ENCODE measurements at regions not wholly inside any gene's neighbourhood (a gene's known extent, or its start where the extent isn't known, plus 50 kb on each side); places are given as distances from the start of the nearest gene placed in this dataset.

DNA sequence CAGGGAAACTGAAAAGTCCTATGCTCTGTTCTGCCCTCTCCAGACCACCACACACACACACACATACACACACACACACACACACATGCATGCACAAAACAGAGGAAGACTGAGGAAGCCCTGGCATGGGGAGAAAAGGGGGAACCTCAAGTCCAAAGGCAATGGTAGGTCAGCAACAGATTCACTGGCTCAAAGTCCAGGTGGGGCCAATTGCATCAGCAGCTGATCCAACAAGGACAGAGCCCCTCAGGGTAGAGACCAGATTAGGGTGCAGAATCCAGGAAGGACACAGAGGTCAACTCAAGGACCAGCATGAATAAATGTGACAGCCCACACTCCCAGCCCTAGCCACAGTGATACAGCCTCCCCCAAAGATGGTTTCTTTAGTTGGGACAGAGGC lies 425.0 kb upstream of the SOX5 start:
- Mint-ChIP-seq H3K36me3 (ENCODE audit: low read depth) (no peaks in the 10 kb centered on the region), H3K4me1 (no peaks in the 10 kb centered on the region), H3K9me3 (ENCODE audit: low read depth) (no peaks in the 10 kb centered on the region), H3K27ac (no peak overlapping the region), H3K27me3 (no peaks in the 10 kb centered on the region), H3K4me3 (no peak overlapping the region)
- POLR2A ChIA-PET: no interaction called here
- DNase-seq (no peak), ATAC-seq (no peak)
- intact Hi-C loops (cut with DNase I, micrococcal nuclease): no loop called here
- CTCF ChIA-PET: no interaction called here

DNA sequence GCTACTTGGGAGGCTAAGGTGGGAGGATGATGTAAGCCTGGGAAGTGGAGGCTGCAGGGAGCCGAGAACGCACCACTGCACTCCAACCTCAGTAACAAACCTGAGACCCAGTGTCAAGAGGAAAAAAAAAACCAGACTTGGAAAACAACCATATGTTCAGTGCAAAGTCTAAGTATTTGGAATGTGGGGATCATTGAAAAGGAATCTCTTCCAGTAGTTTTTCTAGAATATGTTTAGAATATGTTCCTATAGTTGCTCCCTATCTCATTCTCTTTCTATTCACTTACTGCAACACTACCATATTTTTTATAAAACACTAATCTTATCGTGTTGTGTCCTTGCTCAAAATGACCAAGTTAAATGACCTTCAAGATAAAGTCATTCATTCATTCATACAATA lies 423.5 kb upstream of the SOX5 start:
- no peaks in the 10 kb centered on the region for H3K4me1 Mint-ChIP-seq
- CTCF ChIA-PET: no interaction called here
- H3K27me3 Mint-ChIP-seq: no peaks in the 10 kb centered on the region
- no peak overlapping the region for H3K4me3 Mint-ChIP-seq
- no peak overlapping the region for H3K27ac Mint-ChIP-seq
- POLR2A ChIA-PET: no interaction called here
- ATAC-seq (no peak), DNase-seq (no peak)
- intact Hi-C loops (cut with DNase I, micrococcal nuclease): no loop called here
- no peaks in the 10 kb centered on the region for H3K36me3 Mint-ChIP-seq (ENCODE audit: low read depth)
- no peaks in the 10 kb centered on the region for H3K9me3 Mint-ChIP-seq (ENCODE audit: low read depth)

DNA sequence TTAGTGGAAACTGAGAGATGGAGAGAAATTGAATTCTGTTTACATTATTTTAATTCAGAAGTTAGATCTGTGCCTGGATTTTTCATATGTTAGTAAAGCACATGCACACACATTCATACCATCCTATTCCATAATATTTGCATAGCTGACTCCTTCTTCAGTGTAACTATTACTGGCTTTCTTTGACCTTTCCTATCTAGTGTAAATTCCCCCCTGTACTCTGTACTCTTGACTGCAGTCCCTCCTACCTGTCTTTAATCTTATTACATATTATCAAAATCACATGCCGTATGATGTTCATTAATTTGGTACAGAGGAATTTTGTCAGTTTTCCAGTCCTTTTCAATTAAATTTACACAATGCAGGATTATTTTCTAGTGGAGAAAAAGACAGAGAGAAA lies 417.0 kb upstream of the SOX5 start:
- CTCF ChIA-PET: no interaction called here
- H3K9me3 Mint-ChIP-seq (ENCODE audit: low read depth): no peaks in the 10 kb centered on the region

DNA sequence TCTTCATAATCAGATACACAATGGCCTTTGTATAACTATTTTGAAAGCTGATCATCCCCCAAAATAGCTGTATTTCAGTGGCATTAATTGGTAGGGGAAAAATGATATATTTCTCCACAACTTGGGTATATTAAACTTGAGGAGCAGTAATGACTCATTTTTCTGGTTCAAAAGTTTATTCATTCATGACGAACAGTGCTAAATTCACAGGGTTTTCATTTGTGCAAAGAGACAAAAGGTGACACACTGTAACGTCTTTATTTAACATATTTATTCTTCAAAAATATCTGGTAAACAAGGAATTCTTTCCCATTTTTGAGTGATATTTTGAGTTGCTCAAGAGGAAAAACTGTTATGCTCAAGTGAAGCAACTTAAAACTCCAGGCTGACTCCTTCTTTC lies 415.5 kb upstream of the SOX5 start:
- DNase-seq: no peak
- Mint-ChIP-seq H3K4me1 (no peaks in the 10 kb centered on the region), H3K27ac (no peak overlapping the region), H3K9me3 (ENCODE audit: low read depth) (no peaks in the 10 kb centered on the region), H3K4me3 (no peak overlapping the region), H3K27me3 (no peaks in the 10 kb centered on the region), H3K36me3 (ENCODE audit: low read depth) (no peaks in the 10 kb centered on the region)
- ChIA-PET CTCF (no interaction called here), POLR2A (no interaction called here)
- ATAC-seq: no peak
- intact Hi-C loops (cut with DNase I, micrococcal nuclease): no loop called here

More for the DNA sequence above, 417.0 kb upstream of the SOX5 start:
- intact Hi-C loops (cut with DNase I, micrococcal nuclease): no loop called here
- H3K36me3 Mint-ChIP-seq (ENCODE audit: low read depth): no peaks in the 10 kb centered on the region
- no peaks in the 10 kb centered on the region for H3K4me1 Mint-ChIP-seq
- ATAC-seq: no peak
- no peaks in the 10 kb centered on the region for H3K27me3 Mint-ChIP-seq
- no peak overlapping the region for H3K4me3 Mint-ChIP-seq
- DNase-seq: no peak
- POLR2A ChIA-PET: no interaction called here
- H3K27ac Mint-ChIP-seq: no peak overlapping the region

DNA sequence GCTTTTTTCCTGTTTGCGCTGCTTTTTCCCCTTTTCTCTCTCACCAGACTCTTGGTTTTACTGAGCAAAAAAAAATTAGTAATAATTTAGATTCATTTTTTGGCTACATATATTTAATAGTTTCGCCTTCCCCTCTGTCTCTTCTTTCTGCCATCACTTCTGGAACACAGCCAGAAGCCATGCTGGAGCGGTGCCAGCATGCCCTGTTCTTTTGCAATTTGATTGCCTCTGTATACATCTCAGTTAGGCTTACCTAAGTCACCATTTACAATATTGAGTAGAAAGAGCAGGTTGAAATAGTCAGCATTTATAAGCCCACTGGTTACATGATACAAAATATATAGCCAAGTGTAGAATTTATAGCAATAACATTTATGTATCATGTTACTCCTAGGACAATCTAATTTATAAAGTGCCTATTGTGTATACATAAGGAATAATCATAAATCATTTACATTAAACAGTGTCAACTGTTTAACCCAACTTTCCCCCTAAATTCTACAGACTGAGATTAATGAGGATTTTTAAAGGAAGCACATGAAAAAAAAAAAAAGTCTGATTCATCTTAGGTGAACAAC lies 413.8 kb upstream of the SOX5 start:
- Mint-ChIP-seq H3K27me3 (no peaks in the 10 kb centered on the region), H3K36me3 (ENCODE audit: low read depth) (no peaks in the 10 kb centered on the region), H3K9me3 (ENCODE audit: low read depth) (no peaks in the 10 kb centered on the region), H3K4me1 (no peaks in the 10 kb centered on the region), H3K4me3 (no peak overlapping the region), H3K27ac (no peak overlapping the region)
- POLR2A ChIA-PET: no interaction called here
- no peak for ATAC-seq
- CTCF ChIA-PET: interaction anchor here (0.9 kb wide), 1 partner anchor 14 kb away, joined by 3 read pairs; no protein-coding TSS in a partner anchor
- intact Hi-C loops (cut with DNase I, micrococcal nuclease): no loop called here
- no peak for DNase-seq

DNA sequence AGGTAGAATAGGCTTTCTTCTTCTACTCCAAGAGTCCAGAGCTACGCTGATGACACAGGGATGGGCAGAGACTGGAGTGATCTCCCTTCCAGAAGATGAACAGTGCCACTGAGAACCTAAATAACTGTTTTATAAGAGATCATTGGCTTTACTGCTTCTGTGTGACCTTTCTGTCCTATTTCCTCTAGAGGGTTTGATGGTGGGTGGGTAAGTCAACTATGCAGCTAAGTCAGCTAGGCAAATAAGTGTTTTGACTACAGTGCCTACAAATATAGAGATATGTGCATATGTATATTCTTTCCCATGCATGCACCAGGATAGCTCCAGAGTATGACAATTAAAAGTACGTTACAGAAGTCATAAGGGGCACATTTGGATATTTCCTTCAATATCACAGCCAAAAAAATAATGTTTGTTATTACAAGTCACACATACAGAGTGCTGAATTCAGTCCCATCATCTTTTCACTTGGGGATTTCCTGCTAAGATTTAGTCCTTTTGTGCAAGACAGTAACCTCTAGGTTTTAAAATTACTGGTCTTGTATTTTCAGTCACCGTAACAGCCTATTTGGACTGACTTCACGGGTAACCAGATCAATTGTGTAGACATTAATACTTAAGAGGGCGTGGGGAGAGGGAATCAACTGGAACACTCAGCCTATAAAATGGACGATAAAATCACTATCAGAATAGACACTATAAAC lies 412.6 kb upstream of the SOX5 start:
- no peaks in the 10 kb centered on the region for H3K36me3 Mint-ChIP-seq (ENCODE audit: low read depth)
- H3K27ac Mint-ChIP-seq: no peak overlapping the region
- no peaks in the 10 kb centered on the region for H3K9me3 Mint-ChIP-seq (ENCODE audit: low read depth)
- ChIA-PET CTCF (no interaction called here), POLR2A (no interaction called here)
- DNase-seq (no peak), ATAC-seq (no peak)
- intact Hi-C loops (cut with DNase I, micrococcal nuclease): no loop called here
- no peaks in the 10 kb centered on the region for H3K4me1 Mint-ChIP-seq
- H3K4me3 Mint-ChIP-seq: no peak overlapping the region
- H3K27me3 Mint-ChIP-seq: no peaks in the 10 kb centered on the region

DNA sequence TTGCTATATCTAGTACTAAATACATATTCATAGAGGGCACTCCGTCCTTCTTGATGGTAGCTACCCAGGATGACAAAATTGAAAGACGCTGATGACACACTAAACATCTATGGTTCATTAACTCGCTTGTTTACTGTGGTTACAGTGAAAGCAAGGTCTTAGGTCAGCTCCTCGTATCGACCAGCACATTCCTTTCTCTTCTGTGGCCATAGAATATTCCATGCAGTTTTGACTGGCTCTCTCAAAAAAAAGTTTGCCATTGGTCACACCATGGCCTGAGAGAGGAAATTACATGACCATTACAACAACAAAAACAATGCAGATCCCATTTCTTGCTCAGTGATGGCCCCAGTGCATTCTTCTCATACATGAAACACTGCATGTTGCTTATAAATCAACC lies 411.4 kb upstream of the SOX5 start:
- no peaks in the 10 kb centered on the region for H3K36me3 Mint-ChIP-seq (ENCODE audit: low read depth)
- no peak for DNase-seq
- H3K27me3 Mint-ChIP-seq: no peaks in the 10 kb centered on the region
- no peak overlapping the region for H3K4me3 Mint-ChIP-seq
- ChIA-PET POLR2A (no interaction called here), CTCF (interaction anchor here (1.3 to 1.5 kb wide), 2 partner anchors 8 to 418 kb away, joined by 3 to 4 read pairs; no protein-coding TSS in a partner anchor)
- ATAC-seq: no peak
- intact Hi-C loops (cut with DNase I, micrococcal nuclease): no loop called here
- no peaks in the 10 kb centered on the region for H3K9me3 Mint-ChIP-seq (ENCODE audit: low read depth)
- H3K27ac Mint-ChIP-seq: no peak overlapping the region
- no peaks in the 10 kb centered on the region for H3K4me1 Mint-ChIP-seq

DNA sequence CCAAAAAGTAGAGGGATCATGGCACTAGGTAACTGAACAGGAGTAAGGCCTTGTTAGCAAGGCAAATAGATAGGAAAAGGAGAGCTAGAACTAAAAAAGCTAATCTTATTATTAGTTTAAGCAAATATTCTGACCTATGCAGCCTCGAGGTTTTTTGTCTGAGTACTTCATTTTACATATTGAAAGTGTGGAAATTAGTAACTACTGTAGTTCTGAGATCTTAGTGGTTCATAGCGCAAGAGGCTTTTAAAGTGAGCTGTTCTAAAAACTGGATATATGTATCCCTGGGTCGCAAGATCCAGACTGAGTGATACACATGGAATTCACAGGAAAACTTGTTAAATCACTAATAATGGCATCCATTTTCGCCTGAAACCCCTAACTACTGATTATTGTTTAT lies 411.0 kb upstream of the SOX5 start:
- no peaks in the 10 kb centered on the region for H3K36me3 Mint-ChIP-seq (ENCODE audit: low read depth)
- POLR2A ChIA-PET: no interaction called here
- no peaks in the 10 kb centered on the region for H3K27me3 Mint-ChIP-seq
- H3K27ac Mint-ChIP-seq: no peak overlapping the region
- no peaks in the 10 kb centered on the region for H3K4me1 Mint-ChIP-seq
- no peak for ATAC-seq
- intact Hi-C loops (cut with DNase I, micrococcal nuclease): no loop called here
- H3K4me3 Mint-ChIP-seq: no peak overlapping the region
- no peak for DNase-seq
- H3K9me3 Mint-ChIP-seq (ENCODE audit: low read depth): no peaks in the 10 kb centered on the region
- CTCF ChIA-PET: interaction anchor here (1.3 to 1.5 kb wide), 2 partner anchors 9 to 418 kb away, joined by 3 to 4 read pairs; no protein-coding TSS in a partner anchor

DNA sequence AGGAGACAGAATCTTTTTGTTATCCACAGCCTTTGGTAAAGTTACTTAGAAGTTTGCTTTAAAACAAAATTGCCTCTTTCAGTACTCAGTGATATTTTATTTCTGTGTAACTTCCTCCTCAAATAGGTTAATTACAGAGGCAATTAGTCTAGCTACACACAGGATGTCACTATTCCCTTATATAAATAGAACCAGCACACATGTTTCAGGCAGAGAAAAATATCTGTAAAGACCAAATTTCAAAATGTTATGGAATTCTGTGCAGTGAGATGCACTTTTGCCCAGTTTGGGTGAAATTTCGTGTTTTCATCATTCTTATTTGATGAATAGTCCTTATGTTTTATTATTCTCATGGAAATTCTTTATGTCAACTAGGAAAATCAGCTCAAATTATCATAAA lies 410.6 kb upstream of the SOX5 start:
- Mint-ChIP-seq H3K4me1 (no peaks in the 10 kb centered on the region), H3K9me3 (ENCODE audit: low read depth) (no peaks in the 10 kb centered on the region), H3K27me3 (no peaks in the 10 kb centered on the region), H3K4me3 (no peak overlapping the region), H3K27ac (no peak overlapping the region), H3K36me3 (ENCODE audit: low read depth) (no peaks in the 10 kb centered on the region)
- CTCF ChIA-PET: interaction anchor here (1.3 to 1.5 kb wide), 2 partner anchors 9 to 419 kb away, joined by 3 to 4 read pairs; no protein-coding TSS in a partner anchor
- intact Hi-C loops (cut with DNase I, micrococcal nuclease): no loop called here
- DNase-seq: no peak
- ATAC-seq: no peak
- POLR2A ChIA-PET: no interaction called here

DNA sequence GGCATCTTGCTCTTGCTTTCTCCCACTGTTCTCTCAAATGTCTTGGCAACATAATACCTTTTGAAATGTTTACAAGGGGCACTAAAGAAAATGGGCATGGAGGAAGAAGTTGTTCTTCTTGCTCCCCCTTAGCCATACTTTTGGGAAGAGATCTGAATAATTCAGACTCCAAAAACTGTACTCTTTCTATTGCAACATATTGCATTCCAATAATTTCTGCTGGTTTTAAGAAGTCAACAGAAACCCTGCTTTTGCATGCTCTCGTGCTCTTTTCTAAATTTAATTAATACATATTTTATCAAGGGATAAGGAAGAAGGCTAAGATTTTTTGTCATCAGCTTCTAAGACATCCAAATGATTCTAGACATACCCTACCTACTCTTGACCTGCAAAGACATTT lies 409.9 kb upstream of the SOX5 start:
- ChIA-PET CTCF (interaction anchor here (1.3 kb wide), 1 partner anchor 419 kb away, joined by 3 read pairs; no protein-coding TSS in a partner anchor), POLR2A (no interaction called here)
- no peak overlapping the region for H3K4me3 Mint-ChIP-seq
- H3K9me3 Mint-ChIP-seq (ENCODE audit: low read depth): no peaks in the 10 kb centered on the region
- no peaks in the 10 kb centered on the region for H3K36me3 Mint-ChIP-seq (ENCODE audit: low read depth)
- DNase-seq (no peak), ATAC-seq (no peak)
- intact Hi-C loops (cut with DNase I, micrococcal nuclease): no loop called here
- H3K27me3 Mint-ChIP-seq: no peaks in the 10 kb centered on the region
- H3K27ac Mint-ChIP-seq: no peak overlapping the region
- no peaks in the 10 kb centered on the region for H3K4me1 Mint-ChIP-seq

DNA sequence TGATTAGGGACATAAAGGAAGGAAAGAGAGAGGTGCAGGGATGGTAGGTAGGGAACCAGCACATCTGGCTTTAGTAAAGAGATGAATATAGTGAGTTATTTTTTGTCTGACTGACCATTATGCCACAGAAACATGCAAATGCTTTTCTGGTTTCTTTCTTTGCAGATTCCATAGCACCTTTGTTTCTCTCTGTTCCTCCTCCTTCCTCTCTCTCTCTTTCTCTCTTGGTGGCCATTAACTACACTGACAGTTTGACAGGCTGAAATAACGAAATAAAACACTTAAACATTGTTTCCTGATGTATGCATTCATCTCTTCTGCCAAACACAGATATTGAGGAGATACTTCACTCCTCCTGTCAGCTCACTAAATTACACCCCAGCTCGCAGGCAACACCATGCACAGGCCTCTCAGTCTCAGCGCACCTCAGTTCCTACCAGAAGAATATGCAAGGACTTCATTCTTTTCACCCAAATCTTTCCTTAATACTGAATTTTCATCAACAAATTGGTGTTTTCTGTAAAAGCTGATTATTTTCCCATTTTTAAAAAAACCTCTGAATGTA lies 406.9 kb upstream of the SOX5 start:
- ChIA-PET CTCF (no interaction called here), POLR2A (no interaction called here)
- Mint-ChIP-seq H3K9me3 (ENCODE audit: low read depth) (no peaks in the 10 kb centered on the region), H3K27ac (no peak overlapping the region), H3K4me3 (no peak overlapping the region), H3K4me1 (no peaks in the 10 kb centered on the region), H3K27me3 (no peaks in the 10 kb centered on the region), H3K36me3 (ENCODE audit: low read depth) (no peaks in the 10 kb centered on the region)
- no peak for ATAC-seq
- intact Hi-C loops (cut with DNase I, micrococcal nuclease): no loop called here
- DNase-seq: no peak

DNA sequence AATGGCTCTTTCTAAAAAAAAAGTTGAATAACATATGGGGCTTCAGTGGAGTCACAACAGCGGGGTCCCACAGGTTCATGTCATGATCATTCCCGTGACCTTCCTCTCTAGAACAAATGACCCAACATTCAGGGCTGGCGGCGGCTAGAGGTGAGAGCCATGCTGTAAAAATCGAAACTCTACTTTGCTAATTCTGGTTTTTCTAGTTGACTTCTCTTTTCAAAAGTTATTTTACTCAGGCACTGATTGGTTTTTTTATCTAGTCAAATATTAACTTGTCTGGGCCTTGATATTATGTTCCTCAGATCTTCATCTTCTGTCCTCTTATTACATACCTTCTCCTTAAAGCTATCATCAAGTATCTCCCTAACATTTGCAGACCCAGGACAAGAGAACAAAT lies 402.9 kb upstream of the SOX5 start:
- H3K9me3 Mint-ChIP-seq (ENCODE audit: low read depth): no peaks in the 10 kb centered on the region
- no peak overlapping the region for H3K4me3 Mint-ChIP-seq
- no peak for ATAC-seq
- ChIA-PET POLR2A (interaction anchor here (0.7 kb wide), 1 partner anchor 625 kb away, joined by 3 read pairs; no protein-coding TSS in a partner anchor), CTCF (no interaction called here)
- no peak for DNase-seq
- no peaks in the 10 kb centered on the region for H3K36me3 Mint-ChIP-seq (ENCODE audit: low read depth)
- H3K27ac Mint-ChIP-seq: no peak overlapping the region
- intact Hi-C loops (cut with DNase I, micrococcal nuclease): no loop called here
- H3K27me3 Mint-ChIP-seq: no peaks in the 10 kb centered on the region
- H3K4me1 Mint-ChIP-seq: no peaks in the 10 kb centered on the region
